IPS DF 4.7 (cell line): ENCODE measurements at regions not wholly inside any gene's neighbourhood (a gene's known extent, or its start where the extent isn't known, plus 50 kb on each side); places are given as distances from the start of the nearest gene placed in this dataset.
"Not testable (repeated sequence)": the region's sequence is repeated elsewhere in the genome, so short reads cannot be mapped to it uniquely, and the experiment has no call there.

Experiments
- DNase-seq: peaks from one replicate; pipeline ENCODE4 v3.0.0-alpha.2; 2013; ENCODE audit warnings: low spot score; ENCODE audit errors: extremely low read depth

DNA sequence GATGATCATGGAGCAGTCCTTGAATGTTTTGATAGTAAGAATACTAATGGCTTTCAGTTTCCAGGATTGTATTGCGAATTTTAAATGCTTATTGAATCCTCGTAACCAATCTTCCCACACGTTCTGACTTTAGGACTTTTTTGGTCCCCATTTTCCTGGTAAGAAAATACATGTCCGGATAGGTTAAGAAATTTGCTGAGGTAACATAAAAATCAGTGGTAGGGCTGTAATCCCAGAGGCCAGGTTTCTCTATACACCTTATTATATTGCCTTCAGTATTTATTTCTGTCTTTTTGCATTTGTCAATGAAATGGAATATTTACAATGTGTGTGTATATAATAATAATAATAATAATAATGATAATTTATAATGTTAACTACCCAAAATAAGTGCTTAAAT, 603.2 kb downstream of the TMEM182 start:
- DNase-seq: no peak

DNA sequence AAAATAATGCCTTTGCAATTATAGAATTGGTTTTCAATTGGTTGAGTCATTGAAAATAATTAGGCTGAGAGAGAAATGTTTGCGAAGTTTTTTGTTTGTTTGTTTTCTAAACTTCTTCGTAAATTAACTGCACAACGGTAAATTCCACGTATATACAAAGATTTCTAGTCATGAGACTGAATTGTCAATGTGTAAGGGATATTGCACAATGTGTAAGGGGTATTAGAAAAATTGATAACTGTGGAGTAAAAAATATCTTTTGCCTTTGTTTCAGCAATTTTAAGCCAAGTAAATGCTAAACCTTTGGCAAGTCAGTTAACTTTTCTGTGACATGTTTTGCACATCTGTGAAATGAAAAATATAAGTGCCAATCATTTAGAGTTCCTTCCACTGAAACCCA, 606.0 kb downstream of the TMEM182 start:
- no peak for DNase-seq

DNA sequence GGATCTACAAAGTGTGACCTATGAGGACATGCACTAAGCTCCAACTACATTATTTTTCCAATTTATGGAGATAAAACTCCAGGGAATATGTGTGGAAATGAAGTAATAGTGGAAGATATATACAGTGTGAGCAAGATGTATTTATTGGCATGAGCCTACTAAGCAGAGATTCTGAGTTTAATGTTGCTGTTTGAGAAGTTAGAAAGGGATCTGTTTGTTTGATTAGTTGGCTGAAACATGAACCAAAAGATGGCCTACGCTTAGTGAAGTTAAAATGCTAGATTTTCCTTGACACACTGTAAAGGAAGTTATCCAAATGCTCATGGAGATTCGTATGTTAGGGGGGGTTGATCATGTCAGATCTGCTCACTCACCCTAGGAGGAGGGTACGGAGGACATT, 621.7 kb downstream of the TMEM182 start:
- DNase-seq: no peak

DNA sequence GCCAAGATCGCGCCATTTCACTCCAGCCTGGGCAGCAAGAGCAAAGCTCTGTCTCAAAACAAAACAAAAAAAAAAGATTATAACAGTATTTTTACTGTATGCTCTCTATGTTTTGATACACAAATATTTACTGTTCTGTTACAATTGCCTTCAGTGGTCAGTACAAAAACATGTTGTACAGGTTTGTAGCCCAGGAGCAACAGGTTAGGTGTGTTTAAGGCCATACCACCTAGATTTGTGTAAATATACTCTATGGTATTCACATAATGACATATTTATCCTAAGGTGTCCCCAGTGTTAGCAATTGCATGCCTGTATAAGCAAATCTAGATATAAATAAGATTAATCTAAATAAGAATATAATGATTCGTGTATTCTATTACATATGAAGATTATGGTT, 625.0 kb downstream of the TMEM182 start:
- no peak for DNase-seq

DNA sequence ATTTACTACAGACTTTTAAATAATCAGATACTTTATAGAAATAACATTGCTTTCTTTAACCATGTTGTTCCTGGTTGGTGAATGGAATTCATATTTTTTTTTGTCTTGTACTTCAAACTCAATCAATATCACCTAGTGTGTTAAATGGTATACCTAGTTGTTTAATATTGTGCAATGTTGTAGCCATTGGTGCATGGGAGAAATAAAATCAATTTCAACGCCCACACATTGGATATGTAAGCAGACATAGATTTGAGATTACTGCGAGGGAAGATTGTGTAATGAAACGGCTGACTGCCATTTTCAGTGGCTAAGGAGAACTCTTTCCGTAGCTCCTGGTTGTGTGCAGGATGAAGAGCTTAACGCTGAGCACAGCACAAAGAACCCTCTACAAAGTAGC, 626.1 kb downstream of the TMEM182 start:
- DNase-seq: no peak

DNA sequence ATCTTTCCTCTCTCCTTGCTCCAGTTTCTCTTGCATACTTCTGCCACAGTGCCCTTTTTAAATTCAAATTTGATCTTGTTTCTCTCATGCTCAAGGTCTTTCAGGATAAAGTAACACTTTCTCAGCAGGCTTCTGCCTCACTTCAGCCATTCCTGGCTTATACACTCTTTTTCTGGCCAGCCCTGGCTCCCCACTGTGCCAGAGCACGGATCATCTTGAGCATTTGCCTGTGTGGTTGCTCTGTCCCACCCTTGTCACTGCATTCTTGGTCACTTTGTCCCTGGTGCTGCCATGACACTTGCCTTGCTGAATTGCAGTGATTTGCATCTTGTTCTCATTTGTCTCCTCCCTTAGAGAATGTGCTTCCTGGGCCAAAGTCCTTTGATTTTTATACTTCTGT, 634.3 kb downstream of the TMEM182 start:
- DNase-seq: peak; percentile 22

DNA sequence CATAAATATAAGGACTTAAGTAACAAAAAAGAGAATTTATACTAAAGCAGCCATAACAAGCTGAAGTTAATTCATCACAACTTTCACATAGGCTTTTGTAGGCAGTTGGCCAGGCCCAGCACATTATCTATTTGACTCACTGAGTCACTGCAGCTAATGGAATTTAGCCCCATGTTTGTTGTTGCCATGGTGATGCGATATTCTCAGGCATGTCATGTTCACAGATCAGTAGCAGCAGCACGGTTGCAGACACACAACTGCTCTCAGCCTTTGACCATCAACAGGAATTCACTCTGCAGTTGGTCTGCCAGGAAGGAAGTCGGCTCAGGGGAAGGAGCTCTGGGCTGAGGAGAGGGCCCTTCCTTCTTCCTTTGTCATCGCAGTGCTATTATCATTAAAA, 639.8 kb downstream of the TMEM182 start:
- DNase-seq: peak; percentile 97

DNA sequence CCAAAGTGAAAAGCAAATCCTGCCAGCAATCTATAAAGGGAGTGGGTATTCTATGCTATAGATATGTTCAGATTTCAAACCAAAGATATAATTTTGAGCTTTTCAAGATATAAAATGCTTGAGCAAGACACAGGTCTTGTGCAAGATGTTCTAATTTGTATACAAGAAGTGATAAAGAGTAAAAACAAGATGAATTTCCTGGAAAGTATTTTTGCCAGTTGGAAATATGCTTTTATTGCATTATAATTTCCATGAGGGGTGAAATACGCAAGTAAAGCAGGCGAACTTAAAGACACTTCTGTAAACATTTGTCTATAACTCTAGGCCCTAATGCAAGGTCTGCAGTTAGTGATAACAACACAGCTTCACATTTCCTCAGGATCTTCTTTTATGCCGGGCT, 640.5 kb downstream of the TMEM182 start:
- DNase-seq: no peak

DNA sequence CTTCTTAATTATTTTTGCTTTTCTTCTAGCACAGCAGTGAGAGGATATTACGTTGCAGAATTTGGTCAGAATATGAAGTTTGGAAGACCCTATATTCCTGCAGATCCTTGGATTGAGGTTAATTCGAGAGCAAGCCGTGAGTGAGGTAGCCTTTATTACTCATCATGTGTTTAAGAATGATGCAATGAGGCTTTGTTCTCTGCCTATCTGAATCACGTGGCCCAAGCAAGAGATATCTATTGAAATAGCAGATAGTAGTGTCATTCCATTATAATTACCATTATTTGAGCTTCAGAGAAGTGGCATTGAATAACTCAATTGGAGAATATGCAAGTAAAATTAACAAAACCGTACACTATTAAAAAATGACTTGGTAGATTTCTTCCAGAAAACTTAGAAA, 641.1 kb downstream of the TMEM182 start:
- no peak for DNase-seq

DNA sequence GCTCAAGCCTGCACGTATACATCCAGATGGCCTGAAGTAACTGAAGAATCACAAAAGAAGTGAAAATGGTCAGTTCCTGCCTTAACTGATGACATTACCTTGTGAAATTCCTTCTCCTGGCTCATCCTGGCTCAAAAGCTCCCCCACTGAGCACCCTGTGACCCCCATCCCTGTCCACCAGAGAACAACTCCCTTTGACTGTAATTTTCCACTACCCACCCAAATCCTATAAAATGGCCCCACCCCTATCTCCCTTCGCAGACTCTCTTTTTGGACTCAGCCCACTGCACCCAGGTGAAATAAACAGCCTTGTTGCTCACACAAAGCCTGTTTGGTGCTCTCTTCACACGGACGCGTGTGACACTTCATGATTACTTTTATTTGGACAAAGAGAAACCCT, 641.6 kb downstream of the TMEM182 start:
- not testable (repeated sequence) for DNase-seq

DNA sequence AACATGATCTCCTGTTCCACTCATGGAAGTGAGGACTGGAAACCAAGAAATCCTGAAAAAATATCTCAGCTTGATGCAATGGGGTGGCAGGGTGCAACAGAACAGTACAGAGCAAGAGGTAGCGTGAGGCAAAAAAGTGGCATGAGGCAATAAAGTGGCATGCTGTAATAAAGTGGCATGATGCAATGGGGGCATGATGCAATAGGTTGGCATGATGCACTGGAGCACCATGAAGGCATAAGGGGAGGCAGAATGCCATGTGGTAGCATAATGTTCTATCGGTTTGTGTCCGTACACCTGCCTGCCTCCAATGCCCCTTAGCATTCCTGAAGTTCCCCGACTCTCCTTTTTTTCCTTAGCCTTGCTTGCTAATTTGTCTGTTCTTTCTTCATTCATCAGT, 648.4 kb downstream of the TMEM182 start:
- DNase-seq: no peak

DNA sequence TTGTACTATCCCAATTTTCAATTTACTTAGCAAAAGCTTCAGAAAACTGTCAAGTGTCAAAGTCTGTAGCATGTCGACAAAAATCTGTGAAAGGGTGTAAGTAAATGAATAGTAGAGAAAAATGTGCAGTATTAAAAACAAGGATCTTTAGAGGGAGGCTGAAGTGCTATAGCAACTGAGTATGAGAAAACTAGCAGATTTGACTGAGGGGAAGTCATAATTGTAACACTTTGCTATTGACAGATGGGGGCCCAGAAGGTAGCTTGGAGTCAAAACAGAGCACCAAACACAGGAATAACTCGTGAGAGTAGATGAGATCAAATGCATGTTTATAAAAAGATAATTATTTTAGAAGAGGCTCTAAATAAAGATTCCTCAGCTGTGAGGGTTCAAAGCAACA, 657.7 kb downstream of the TMEM182 start:
- DNase-seq: no peak

DNA sequence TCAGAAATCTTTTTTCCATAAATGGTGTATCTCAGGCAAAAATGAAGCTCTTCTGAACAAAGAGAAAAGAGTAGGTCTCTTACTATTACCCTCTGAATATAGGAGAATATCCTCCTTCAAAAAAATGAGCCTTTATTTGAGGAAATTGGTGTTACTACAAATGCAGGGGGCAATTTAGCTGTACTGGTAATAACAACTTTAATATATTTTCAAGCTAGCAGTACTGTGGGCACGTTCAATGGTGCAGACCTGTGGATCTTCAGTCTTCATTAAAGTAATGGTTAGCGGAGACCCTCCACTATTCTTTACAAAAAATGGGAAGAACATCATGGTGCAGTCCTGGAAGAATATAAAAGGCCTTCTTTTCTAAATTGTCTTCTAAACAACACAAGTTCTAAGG, 661.3 kb downstream of the TMEM182 start:
- no peak for DNase-seq

DNA sequence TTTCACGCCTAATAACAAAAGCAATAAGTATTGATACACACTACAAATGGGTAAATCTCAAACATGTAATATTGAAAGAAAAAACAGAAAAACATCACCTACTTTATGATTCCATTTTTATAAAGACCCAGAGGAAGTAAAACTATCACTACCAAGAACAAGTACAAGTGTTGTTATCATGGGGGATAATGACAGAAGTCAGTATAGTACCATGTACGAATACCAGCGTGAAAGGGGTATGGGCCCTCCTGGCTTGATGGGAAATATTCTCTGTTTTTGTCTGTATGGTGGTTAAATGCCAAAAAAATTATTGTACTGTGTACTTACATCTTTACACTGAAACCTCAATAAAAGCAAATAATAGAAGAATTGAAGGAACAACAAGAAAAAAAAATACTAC, 665.7 kb downstream of the TMEM182 start:
- DNase-seq: no peak

DNA sequence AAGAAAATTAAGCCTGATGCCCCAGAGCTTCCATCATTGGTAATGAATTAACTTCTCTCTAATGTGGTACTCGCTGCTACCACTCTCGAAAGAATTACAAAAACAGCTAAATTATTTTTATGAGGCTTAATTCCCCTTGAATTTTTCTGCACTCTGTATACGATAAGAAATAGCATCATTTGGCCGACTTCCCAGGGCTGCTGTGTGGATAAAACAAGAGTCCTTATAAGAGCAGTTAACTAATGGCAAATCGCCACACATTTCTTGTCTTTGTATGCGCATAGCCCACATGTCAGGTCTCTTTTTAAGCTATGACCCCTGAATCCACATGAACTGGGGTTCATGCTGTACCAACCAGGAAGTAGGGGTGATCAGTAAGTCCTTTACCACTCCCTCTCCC, 668.4 kb downstream of the TMEM182 start:
- DNase-seq: no peak

DNA sequence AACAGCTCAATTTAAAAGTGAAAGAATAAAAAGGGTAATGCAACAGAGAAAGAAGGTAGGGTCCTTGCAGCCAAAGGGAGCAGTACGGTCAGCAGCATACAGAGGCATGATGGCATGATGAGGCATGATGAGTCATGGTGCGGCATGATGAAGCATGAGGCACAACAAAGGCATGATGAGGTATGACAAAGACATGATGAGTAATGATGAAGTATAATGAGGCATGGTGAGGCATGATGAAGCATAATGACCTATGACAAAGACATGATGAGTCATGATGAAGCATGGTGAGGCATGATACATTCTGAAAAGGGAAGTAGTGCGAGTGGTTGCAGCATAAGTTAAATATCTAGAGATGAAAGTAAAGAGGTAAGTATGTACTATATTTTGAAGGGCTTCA, 673.2 kb downstream of the TMEM182 start:
- DNase-seq: no peak

DNA sequence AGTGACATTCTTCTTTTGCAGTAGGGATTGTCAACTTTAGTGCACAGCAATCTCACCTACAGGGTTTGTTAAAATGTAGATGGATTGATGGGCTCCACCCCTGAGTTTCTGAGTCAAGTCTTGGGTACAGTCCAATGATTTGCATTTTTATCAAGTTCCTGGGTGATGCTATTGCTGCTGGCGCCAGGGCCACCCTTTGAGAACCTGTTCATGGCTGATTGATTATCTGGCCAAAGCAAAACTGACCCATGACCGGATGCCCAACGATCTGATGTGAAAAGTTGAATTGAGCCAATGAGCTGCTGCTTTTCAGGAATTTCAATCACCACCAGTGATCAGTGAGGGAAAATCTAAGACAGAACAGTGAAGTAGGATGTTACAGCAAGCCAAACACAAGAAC, 675.3 kb downstream of the TMEM182 start:
- DNase-seq: no peak

DNA sequence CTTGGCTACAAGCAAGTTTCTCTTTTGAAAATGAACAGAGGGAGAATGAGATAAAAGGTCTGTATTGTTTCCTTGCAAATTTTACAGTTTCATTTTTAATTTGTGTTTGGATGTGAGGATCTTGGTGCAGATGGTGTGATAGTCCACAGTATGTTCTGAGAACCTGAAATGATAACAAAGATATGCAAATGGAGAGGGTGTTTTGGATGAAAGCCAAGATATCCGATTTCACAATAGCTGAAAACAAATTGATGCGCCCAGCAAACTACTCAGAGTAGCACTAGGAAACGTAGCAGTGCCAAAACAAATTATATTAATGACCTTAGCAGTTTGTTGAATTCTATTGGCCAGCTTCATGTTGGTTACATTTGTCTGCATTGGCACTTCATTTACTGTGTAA, 683.5 kb downstream of the TMEM182 start:
- no peak for DNase-seq

DNA sequence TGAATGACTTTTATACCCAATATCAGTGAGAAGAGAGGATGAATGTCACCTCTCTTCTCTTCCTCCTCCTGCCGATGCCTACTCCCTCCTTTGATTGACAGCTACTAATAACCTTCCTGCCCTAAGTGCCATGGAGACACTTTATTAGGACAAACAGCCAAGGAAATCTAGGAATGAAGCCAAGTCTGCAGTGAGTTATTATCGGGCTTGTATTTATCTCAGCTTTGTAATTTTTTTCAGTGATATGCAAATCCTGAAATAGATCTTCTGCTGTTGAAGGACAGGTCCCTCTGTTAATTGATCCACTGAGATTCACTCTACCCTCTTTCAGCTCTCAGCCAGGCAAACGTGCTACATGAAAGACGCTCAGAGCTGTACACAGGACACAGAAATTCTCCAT, 686.7 kb downstream of the TMEM182 start:
- DNase-seq: no peak

DNA sequence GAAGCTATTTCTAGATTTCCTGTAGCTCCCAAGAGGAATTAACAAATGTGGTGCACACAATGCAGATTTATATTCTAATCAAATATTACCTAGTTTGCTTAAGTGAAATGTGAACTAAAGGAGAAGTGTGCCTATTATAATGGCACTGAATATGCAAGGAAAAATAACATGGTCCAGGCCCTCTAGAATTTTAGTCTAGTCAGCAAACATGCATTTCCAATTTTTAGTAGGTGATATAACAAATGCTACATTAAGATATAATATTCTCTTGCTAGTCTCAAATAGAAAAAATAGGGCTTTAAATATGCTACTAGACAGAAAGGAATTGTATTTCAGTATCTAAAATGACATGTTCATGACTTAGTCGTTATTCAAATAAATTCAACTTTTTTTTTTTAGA, 689.5 kb downstream of the TMEM182 start:
- DNase-seq: no peak

DNA sequence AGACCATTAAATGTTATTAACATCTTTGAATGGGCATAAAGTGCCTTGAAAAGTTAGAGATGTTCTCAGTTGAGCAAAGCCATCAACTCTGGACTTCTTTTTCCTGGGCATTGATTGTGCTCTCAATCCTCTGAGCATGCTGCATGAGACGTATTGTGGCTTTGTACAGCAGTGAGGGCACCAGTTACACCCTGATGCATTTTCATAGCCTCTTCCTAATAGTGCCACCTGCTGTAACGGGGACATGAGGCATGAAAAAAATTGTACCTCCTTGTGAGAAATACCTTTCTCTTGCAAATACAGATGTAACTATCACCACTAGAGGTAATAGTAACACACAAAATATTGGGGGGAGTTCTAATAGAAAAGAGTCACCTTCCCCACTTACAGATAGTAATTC, 697.5 kb downstream of the TMEM182 start:
- DNase-seq: no peak

DNA sequence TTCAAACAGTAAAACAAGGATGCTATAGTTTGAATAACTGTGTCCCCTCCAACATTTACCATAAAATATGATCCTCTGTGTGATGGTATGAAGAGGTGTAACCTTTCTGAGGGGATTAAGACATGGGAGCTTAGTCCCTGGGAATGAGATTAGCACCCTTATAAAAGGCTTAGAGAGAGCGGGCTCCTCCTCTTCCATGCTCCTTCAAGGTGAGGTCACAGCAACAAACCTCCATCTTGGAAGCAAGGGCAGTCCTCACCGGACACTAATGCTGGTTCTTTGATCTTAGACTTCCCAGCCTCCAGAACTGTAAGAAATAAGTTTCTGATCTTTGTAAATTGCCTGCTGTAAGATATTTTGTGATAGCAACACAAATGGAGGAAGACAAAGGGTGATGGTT, 700.3 kb downstream of the TMEM182 start:
- no peak for DNase-seq

DNA sequence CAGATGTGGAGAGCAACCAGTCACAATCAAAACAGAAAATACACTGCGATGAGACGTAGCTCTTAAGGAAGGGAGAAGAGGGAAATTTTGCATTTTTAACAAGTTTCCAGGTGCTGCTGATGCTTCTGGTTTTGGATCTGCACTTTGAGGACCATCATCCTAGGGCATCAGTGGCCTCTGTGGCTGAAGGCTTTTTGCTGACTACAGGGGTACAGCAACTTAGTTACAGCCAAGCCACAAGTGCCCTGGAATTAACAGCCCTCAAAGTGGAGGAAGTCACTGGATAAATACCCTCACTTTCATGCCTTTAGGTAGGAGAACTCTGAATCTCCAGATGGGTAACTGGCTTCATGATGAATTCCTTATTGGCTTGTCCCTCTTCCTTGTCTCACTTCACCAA, 700.9 kb downstream of the TMEM182 start:
- no peak for DNase-seq

DNA sequence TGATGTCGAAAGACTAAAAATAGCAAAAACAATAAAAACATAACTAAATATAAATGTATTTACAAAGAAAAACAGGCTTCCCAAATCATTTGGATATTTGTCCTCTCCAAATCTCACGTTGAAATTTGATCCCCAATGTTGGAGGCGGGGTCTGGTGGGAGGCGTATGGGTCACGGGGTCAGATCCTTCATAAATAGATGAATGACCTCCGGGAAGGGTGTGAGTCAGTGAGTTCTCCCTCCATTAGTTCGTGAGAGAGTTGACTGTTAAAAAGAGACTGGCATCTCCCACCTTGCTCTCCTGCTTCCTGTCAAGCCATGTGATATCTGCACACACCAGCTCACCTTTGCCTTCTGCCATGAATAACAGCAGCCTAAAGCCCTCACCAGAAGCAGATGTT, 703.0 kb downstream of the TMEM182 start:
- DNase-seq: no peak

DNA sequence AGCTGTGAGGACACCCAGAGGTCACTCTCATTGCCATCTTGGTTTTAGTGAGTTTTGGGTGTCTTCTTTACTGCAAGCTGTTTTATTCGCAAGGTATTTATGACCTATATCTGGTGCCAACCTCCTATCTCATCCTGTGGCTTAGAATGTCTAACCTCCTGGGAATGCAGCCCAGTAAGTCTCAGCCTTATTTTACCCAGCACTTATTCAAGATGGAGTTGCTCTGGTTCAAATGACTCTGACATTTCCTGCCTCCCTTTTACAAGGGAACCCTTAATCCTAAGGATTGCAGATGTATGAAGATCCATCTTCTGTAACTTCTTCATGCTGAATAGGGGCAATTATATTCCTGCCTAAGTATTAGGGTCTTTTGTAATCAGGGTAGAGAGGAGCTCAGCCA, 708.0 kb downstream of the TMEM182 start:
- no peak for DNase-seq
